Sigmoid colon (tissue), 6 donors: ENCODE measurements at regions not wholly inside any gene's neighbourhood (a gene's known extent, or its start where the extent isn't known, plus 50 kb on each side); places are given as distances from the start of the nearest gene placed in this dataset.

ENCODE experiments used
- DNase-seq: peaks from one replicate; pipeline ENCODE4 v3.0.0-alpha.2; 2019
- H3K27ac ChIP-seq, 4 donors: fragments of 200-600 bp; sonication (generic); one replicate each; pipeline ENCODE4 v1.5.1; 2016 to 2019; ENCODE audit warnings: mild to moderate bottlenecking in 1 of 4
- H3K27me3 ChIP-seq, 3 donors: fragments of 200-600 bp; sonication (generic); one replicate each; pipeline ENCODE4 v1.5.1; 2019; ENCODE audit warnings: mild to moderate bottlenecking in 1 of 3
- H3K36me3 ChIP-seq, 4 donors: fragments of 200-600 bp; sonication (generic); one replicate each; pipeline ENCODE4 v1.5.1; 2016 to 2019
- H3K4me1 ChIP-seq, 4 donors: fragments of 200-600 bp; sonication (generic); one replicate each; pipeline ENCODE4 v1.5.1; 2017 to 2019
- H3K4me3 ChIP-seq, 4 donors: fragments of 200-600 bp; sonication (generic); one replicate each; pipeline ENCODE4 v1.5.1; 2017 to 2019; ENCODE audit warnings: mild to moderate bottlenecking in 2 of 4, moderate library complexity in 1 of 4
- H3K9me3 ChIP-seq, 4 donors: fragments of 200-600 bp in 3 of 4; sonication (generic) in 3 of 4; one replicate each; pipeline versions ENCODE4 v1.5.1 to v1.6.1; 2013 to 2019
- CTCF ChIP-seq, 4 experiments: fragments of 450-650 bp in 3 of 4; fragments of 200-600 bp in 1 of 4; IDR thresholded peaks; one replicate each; pipeline ENCODE4 v1.5.1; 2016 to 2019; ENCODE audit warnings: antibody characterized with exemption in 4 of 4, mild to moderate bottlenecking in 3 of 4, moderate library complexity in 2 of 4
- EP300 ChIP-seq, 4 donors: sonication (generic); formaldehyde crosslinking; IDR thresholded peaks; one replicate each; pipeline ENCODE4 v1.6.1; 2017; ENCODE audit warnings: antibody characterized with exemption in 4 of 4
- POLR2A ChIP-seq, 2 donors: fragments of 450-650 bp; IDR thresholded peaks; one replicate each; pipeline ENCODE4 v1.6.1; 2016; ENCODE audit warnings: antibody characterized with exemption in 2 of 2, mild to moderate bottlenecking in 2 of 2, moderate library complexity in 2 of 2
- POLR2AphosphoS5 ChIP-seq, 4 donors: sonication (generic); formaldehyde crosslinking; IDR thresholded peaks; one replicate each; pipeline ENCODE4 v1.6.1; 2017; ENCODE audit warnings: antibody characterized with exemption in 4 of 4
- WGBS, 2 donors: extraction: QIAGEN DNeasy Blood & Tissue Kit; methylation state at CpG; one replicate each; pipeline ENCODE4 v1.1.7; 2013; 5-methylcytosine and 5-hydroxymethylcytosine counted together
- intact Hi-C: fragments of 100-400 bp; cut with DNase I; formaldehyde crosslinking; loops from one replicate; pipeline ENCODE4 v1.15.1; 2023
- donor health status: healthy with polysubstance abuse.
- donor health status: healthy.

GRCh38 chr2:19607931-19608771 is 249.7 kb upstream of the OSR1 start:
- TF ChIP-seq EP300 (IDR thresholded peaks at IDR 0.05) (no peak), POLR2AphosphoS5 (IDR thresholded peaks at IDR 0.05) (peak in 2 of 4 donors; percentile 19 to 35)
- Histone ChIP-seq H3K27me3 (no peaks in the 10 kb centered on the region), H3K9me3 (no peaks in the 10 kb centered on the region), H3K36me3 (no peaks in the 10 kb centered on the region), H3K27ac (no peak overlapping the region), H3K4me1 (no peaks in the 10 kb centered on the region), H3K4me3 (no peak overlapping the region)
- no peak for DNase-seq
- intact Hi-C loops = no loop called here
- WGBS, 2 donors = 75 to 80% methylated on average over 4 of the region's 4 CpGs

GRCh38 chr2:19607400-19607799 is 249.0 kb upstream of the OSR1 start:
- H3K4me3 ChIP-seq = no peak overlapping the region
- WGBS, 2 donors = 82 to 83% methylated on average over 5 of the region's 5 CpGs
- no peak overlapping the region for H3K27ac ChIP-seq
- H3K9me3 ChIP-seq = no peaks in the 10 kb centered on the region
- TF ChIP-seq POLR2AphosphoS5 (IDR thresholded peaks at IDR 0.05) (no peak), POLR2A (IDR thresholded peaks at IDR 0.05) (no peak), EP300 (IDR thresholded peaks at IDR 0.05) (no peak), CTCF (IDR thresholded peaks at IDR 0.05) (no peak)
- H3K27me3 ChIP-seq = no peaks in the 10 kb centered on the region
- intact Hi-C loops = no loop called here
- no peaks in the 10 kb centered on the region for H3K4me1 ChIP-seq
- no peaks in the 10 kb centered on the region for H3K36me3 ChIP-seq
- DNase-seq = no peak

GRCh38 chr2:19600982-19601381 is 242.6 kb upstream of the OSR1 start:
- H3K27me3 ChIP-seq = no peaks in the 10 kb centered on the region
- no peaks in the 10 kb centered on the region for H3K9me3 ChIP-seq
- no peaks in the 10 kb centered on the region for H3K36me3 ChIP-seq
- H3K27ac ChIP-seq = no peak overlapping the region
- no peaks in the 10 kb centered on the region for H3K4me1 ChIP-seq
- intact Hi-C loops = no loop called here
- 86 to 89% methylated on average over 2 of the region's 2 CpGs for WGBS, 2 donors
- H3K4me3 ChIP-seq = no peak overlapping the region
- TF ChIP-seq POLR2A (IDR thresholded peaks at IDR 0.05) (no peak), EP300 (IDR thresholded peaks at IDR 0.05) (no peak), POLR2AphosphoS5 (IDR thresholded peaks at IDR 0.05) (no peak), CTCF (IDR thresholded peaks at IDR 0.05) (no peak)
- no peak for DNase-seq

GRCh38 chr2:19600506-19600905 is 242.1 kb upstream of the OSR1 start:
- H3K36me3 ChIP-seq = no peaks in the 10 kb centered on the region
- H3K4me3 ChIP-seq = no peak overlapping the region
- H3K9me3 ChIP-seq = no peaks in the 10 kb centered on the region
- DNase-seq = no peak
- no peaks in the 10 kb centered on the region for H3K27me3 ChIP-seq
- H3K27ac ChIP-seq = no peak overlapping the region
- TF ChIP-seq CTCF (IDR thresholded peaks at IDR 0.05) (no peak), POLR2A (IDR thresholded peaks at IDR 0.05) (no peak), EP300 (IDR thresholded peaks at IDR 0.05) (no peak)
- intact Hi-C loops = no loop called here
- H3K4me1 ChIP-seq = no peaks in the 10 kb centered on the region

GRCh38 chr2:19598971-19599370 is 240.5 kb upstream of the OSR1 start:
- no peaks in the 10 kb centered on the region for H3K4me1 ChIP-seq
- H3K27me3 ChIP-seq = no peaks in the 10 kb centered on the region
- no peak overlapping the region for H3K4me3 ChIP-seq
- no peak for TF ChIP-seq EP300 (IDR thresholded peaks at IDR 0.05)
- no peak for TF ChIP-seq CTCF (IDR thresholded peaks at IDR 0.05)
- no peak for TF ChIP-seq POLR2A (IDR thresholded peaks at IDR 0.05)
- no peak for TF ChIP-seq POLR2AphosphoS5 (IDR thresholded peaks at IDR 0.05)
- WGBS, 2 donors = 83 to 87% methylated on average over 3 of the region's 3 CpGs
- H3K9me3 ChIP-seq = no peaks in the 10 kb centered on the region
- intact Hi-C loops = no loop called here
- no peak for DNase-seq
- H3K27ac ChIP-seq = no peak overlapping the region
- H3K36me3 ChIP-seq = no peaks in the 10 kb centered on the region
